Loucy (cell line): ENCODE measurements at regions not wholly inside any gene's neighbourhood (a gene's known extent, or its start where the extent isn't known, plus 50 kb on each side); places are given as distances from the start of the nearest gene placed in this dataset.
A peak's percentile ranks its signal among the peaks of the same experiment; 100 is the strongest.

ENCODE experiments used
- H2AFZ ChIP-seq: fragments of 200-600 bp; sonication (generic); 2 replicates; pipeline ENCODE4 v1.6.0; 2016; ENCODE audit warnings: antibody characterized with exemption, mild to moderate bottlenecking, low read length, moderate library complexity
- H3F3A ChIP-seq: fragments of 200-600 bp; 2 replicates; pipeline ENCODE4 v1.6.0; 2016; ENCODE audit warnings: antibody characterized with exemption, low read depth, mild to moderate bottlenecking
- H3K27me3 ChIP-seq: fragments of 200-600 bp; sonication (generic); 2 replicates; pipeline ENCODE4 v1.6.1; 2014; ENCODE audit warnings: low read length, mild to moderate bottlenecking; ENCODE audit not compliant: insufficient read depth, poor library complexity, severe bottlenecking
- H3K36me3 ChIP-seq: fragments of 200-600 bp; sonication (generic); 2 replicates; pipeline ENCODE4 v1.6.1; 2016; ENCODE audit warnings: low read length; ENCODE audit not compliant: insufficient read depth
- H3K4me1 ChIP-seq: fragments of 200-600 bp; sonication (generic); 2 replicates; pipeline ENCODE4 v1.5.1; 2014; ENCODE audit warnings: low read length, mild to moderate bottlenecking; ENCODE audit not compliant: insufficient read depth, poor library complexity, severe bottlenecking
- H3K4me2 ChIP-seq: fragments of 200-600 bp; sonication (generic); 2 replicates; pipeline ENCODE4 v1.6.0; 2014; ENCODE audit warnings: antibody characterized with exemption, low read length, low read depth, mild to moderate bottlenecking; ENCODE audit not compliant: poor library complexity, severe bottlenecking
- H3K4me3 ChIP-seq: fragments of 200-600 bp; sonication (generic); 2 replicates; pipeline ENCODE4 v1.5.1; 2014; ENCODE audit warnings: low read length, mild to moderate bottlenecking, mixed read lengths; ENCODE audit not compliant: poor library complexity, severe bottlenecking
- H3K79me2 ChIP-seq: fragments of 200-600 bp; sonication (generic); 2 replicates; pipeline ENCODE4 v1.6.1; 2014; ENCODE audit warnings: low read length; ENCODE audit not compliant: insufficient read depth
- H3K9ac ChIP-seq: fragments of 200-600 bp; sonication (generic); 2 replicates; pipeline ENCODE4 v1.6.0; 2014; ENCODE audit warnings: mild to moderate bottlenecking, low read depth, low read length, moderate library complexity; ENCODE audit not compliant: poor library complexity, severe bottlenecking
- H3K9me2 ChIP-seq: fragments of 200-600 bp; sonication (generic); replicated peaks from 2 replicates; pipeline ENCODE4 v1.6.1; 2016; ENCODE audit warnings: low read depth, low read length, mixed read lengths
- H3K9me3 ChIP-seq: fragments of 200-600 bp; sonication (generic); 2 replicates; pipeline ENCODE4 v1.6.1; 2014; ENCODE audit warnings: mild to moderate bottlenecking, antibody characterized with exemption, low read length, low read depth; ENCODE audit not compliant: insufficient read depth
- H4K20me1 ChIP-seq: fragments of 200-600 bp; sonication (generic); 2 replicates; pipeline ENCODE4 v1.6.0; 2014; ENCODE audit warnings: antibody characterized with exemption, low read length, mild to moderate bottlenecking; ENCODE audit not compliant: insufficient read depth, poor library complexity, severe bottlenecking
- EZH2phosphoT487 ChIP-seq: fragments of 200-600 bp; IDR thresholded peaks from 2 replicates; pipeline ENCODE4 v1.6.1; 2018; ENCODE audit warnings: antibody characterized with exemption, mild to moderate bottlenecking, moderate library complexity, borderline replicate concordance
- TF ChIP-seq, protein P1 (sequence below): fragments of 200-600 bp; sonication (generic); conservative IDR thresholded peaks from 2 replicates; pipeline ENCODE4 v1.5.1; 2014; ENCODE audit warnings: mild to moderate bottlenecking, antibody characterized with exemption, low read length

GRCh38 chr5:67903656-67904055 is 311.9 kb upstream of the PIK3R1 start:
- Histone ChIP-seq H3K9ac (no peak overlapping the region), H3K36me3 (no peaks in the 10 kb centered on the region), H3K79me2 (no peaks in the 10 kb centered on the region)

DNA sequence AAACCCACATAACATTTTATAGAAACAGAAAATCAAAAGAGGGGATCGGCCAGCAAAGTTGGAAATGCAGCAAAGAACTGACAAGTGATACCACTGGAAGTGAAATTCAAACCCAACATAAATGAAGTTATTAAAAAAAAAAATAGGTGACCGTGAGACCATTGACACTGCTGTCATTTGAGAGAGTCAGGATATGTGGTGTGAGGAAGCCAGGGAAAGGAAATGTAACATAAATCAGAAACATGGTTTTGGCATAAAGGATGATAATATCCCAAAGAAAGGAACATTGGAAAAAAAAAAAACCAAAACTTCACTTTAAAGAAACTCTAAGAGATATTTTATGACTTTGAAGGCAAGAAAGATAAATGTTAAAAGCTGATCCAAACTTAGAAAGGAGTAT is 312.4 kb upstream of the PIK3R1 start:
- no peaks in the 10 kb centered on the region for H3K36me3 ChIP-seq
- no peak overlapping the region for H2AFZ ChIP-seq
- no peaks in the 10 kb centered on the region for H3K79me2 ChIP-seq
- H3K4me2 ChIP-seq: no peak overlapping the region
- H3K27me3 ChIP-seq: no peaks in the 10 kb centered on the region
- H4K20me1 ChIP-seq: no peaks in the 10 kb centered on the region
- no peak overlapping the region for H3K9ac ChIP-seq
- H3K4me3 ChIP-seq: no peak overlapping the region
- no peaks in the 10 kb centered on the region for H3F3A ChIP-seq
- H3K4me1 ChIP-seq: no peaks in the 10 kb centered on the region
- no peaks in the 10 kb centered on the region for H3K9me3 ChIP-seq
- no peak for TF ChIP-seq EZH2phosphoT487
- TF ChIP-seq, protein P1, sequence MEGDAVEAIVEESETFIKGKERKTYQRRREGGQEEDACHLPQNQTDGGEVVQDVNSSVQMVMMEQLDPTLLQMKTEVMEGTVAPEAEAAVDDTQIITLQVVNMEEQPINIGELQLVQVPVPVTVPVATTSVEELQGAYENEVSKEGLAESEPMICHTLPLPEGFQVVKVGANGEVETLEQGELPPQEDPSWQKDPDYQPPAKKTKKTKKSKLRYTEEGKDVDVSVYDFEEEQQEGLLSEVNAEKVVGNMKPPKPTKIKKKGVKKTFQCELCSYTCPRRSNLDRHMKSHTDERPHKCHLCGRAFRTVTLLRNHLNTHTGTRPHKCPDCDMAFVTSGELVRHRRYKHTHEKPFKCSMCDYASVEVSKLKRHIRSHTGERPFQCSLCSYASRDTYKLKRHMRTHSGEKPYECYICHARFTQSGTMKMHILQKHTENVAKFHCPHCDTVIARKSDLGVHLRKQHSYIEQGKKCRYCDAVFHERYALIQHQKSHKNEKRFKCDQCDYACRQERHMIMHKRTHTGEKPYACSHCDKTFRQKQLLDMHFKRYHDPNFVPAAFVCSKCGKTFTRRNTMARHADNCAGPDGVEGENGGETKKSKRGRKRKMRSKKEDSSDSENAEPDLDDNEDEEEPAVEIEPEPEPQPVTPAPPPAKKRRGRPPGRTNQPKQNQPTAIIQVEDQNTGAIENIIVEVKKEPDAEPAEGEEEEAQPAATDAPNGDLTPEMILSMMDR: no peak
- H3K9me2 ChIP-seq: no peaks in the 10 kb centered on the region

More at GRCh38 chr5:67903656-67904055, 311.9 kb upstream of the PIK3R1 start:
- Histone ChIP-seq H3K27me3 (no peaks in the 10 kb centered on the region), H4K20me1 (no peaks in the 10 kb centered on the region), H3K4me3 (no peak overlapping the region), H3K4me1 (no peaks in the 10 kb centered on the region), H3K4me2 (no peak overlapping the region), H3K9me3 (no peaks in the 10 kb centered on the region), H3F3A (no peaks in the 10 kb centered on the region), H2AFZ (no peak overlapping the region), H3K9me2 (no peaks in the 10 kb centered on the region)
- TF ChIP-seq, protein P1: no peak
- no peak for TF ChIP-seq EZH2phosphoT487

DNA sequence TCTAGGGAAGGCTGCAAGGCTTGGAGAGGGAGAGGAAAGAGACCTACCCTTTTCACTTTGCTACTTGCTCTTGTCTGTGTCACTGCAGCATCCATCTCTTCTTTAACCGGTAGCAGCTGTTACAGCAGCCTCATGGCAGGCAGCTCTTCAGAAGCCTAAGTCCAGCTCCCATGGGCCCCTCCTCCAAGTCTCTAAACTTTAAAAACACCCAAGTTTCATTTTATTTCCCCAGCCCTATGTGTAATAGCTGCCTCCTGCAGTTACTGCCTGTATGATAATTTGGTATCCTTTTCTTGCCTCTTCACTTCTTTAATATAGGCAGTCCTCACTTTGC is 313.1 kb upstream of the PIK3R1 start:
- Histone ChIP-seq H4K20me1 (no peaks in the 10 kb centered on the region), H3K9me2 (no peaks in the 10 kb centered on the region), H3F3A (no peaks in the 10 kb centered on the region), H3K36me3 (no peaks in the 10 kb centered on the region), H3K79me2 (no peaks in the 10 kb centered on the region), H3K27me3 (no peaks in the 10 kb centered on the region), H3K9me3 (no peaks in the 10 kb centered on the region), H2AFZ (peak overlapping the region; percentile 61), H3K9ac (no peak overlapping the region), H3K4me2 (no peak overlapping the region), H3K4me1 (no peaks in the 10 kb centered on the region), H3K4me3 (no peak overlapping the region)
- TF ChIP-seq, protein P1: no peak
- TF ChIP-seq EZH2phosphoT487: no peak
